NB4 (cell line): ENCODE measurements at regions not wholly inside any gene's neighbourhood (a gene's known extent, or its start where the extent isn't known, plus 50 kb on each side); places are given as distances from the start of the nearest gene placed in this dataset.

Experiments used
- POLR2A ChIP-seq: IDR thresholded peaks from 2 replicates; pipeline ENCODE4 v1.6.1; 2011; ENCODE audit warnings: mild to moderate bottlenecking; ENCODE audit not compliant: insufficient read length; ENCODE audit errors: extremely low read depth
- TF ChIP-seq, protein P1 (sequence below): IDR thresholded peaks from one replicate; pipeline ENCODE4 v1.5.1; 2012; ENCODE audit warnings: low read depth, low read length
- TF ChIP-seq, protein P2 (sequence below): IDR thresholded peaks from 2 replicates; pipeline ENCODE4 v1.6.1; 2011; ENCODE audit warnings: low read depth, low read length

DNA sequence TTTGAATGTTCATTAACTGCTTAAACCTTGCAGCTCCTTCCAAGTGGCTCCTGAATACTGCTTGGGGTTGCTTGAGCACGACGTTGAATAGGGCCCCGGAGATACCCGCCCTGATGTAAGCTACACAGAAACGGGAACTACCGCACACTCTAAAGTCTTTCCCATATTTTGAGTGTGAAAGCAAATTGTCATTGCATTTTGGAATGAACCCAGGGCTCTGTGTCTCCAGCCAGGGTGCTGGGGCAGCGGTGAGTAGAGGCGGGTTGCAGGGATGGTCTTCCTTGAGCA lies 59.4 kb upstream of the HELT start:
- TF ChIP-seq, protein P1, sequence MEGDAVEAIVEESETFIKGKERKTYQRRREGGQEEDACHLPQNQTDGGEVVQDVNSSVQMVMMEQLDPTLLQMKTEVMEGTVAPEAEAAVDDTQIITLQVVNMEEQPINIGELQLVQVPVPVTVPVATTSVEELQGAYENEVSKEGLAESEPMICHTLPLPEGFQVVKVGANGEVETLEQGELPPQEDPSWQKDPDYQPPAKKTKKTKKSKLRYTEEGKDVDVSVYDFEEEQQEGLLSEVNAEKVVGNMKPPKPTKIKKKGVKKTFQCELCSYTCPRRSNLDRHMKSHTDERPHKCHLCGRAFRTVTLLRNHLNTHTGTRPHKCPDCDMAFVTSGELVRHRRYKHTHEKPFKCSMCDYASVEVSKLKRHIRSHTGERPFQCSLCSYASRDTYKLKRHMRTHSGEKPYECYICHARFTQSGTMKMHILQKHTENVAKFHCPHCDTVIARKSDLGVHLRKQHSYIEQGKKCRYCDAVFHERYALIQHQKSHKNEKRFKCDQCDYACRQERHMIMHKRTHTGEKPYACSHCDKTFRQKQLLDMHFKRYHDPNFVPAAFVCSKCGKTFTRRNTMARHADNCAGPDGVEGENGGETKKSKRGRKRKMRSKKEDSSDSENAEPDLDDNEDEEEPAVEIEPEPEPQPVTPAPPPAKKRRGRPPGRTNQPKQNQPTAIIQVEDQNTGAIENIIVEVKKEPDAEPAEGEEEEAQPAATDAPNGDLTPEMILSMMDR, result no peak
- TF ChIP-seq POLR2A, result no peak
- TF ChIP-seq, protein P2, sequence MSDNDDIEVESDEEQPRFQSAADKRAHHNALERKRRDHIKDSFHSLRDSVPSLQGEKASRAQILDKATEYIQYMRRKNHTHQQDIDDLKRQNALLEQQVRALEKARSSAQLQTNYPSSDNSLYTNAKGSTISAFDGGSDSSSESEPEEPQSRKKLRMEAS, result no peak
